SKM-1 (cell line): ENCODE measurements at regions not wholly inside any gene's neighbourhood (a gene's known extent, or its start where the extent isn't known, plus 50 kb on each side); places are given as distances from the start of the nearest gene placed in this dataset.

Experiments
- DNase-seq: peaks from one replicate; lab custom pipeline; 2025; ENCODE audit not compliant: unreplicated experiment; lab: John Stamatoyannopoulos, UW

DNA sequence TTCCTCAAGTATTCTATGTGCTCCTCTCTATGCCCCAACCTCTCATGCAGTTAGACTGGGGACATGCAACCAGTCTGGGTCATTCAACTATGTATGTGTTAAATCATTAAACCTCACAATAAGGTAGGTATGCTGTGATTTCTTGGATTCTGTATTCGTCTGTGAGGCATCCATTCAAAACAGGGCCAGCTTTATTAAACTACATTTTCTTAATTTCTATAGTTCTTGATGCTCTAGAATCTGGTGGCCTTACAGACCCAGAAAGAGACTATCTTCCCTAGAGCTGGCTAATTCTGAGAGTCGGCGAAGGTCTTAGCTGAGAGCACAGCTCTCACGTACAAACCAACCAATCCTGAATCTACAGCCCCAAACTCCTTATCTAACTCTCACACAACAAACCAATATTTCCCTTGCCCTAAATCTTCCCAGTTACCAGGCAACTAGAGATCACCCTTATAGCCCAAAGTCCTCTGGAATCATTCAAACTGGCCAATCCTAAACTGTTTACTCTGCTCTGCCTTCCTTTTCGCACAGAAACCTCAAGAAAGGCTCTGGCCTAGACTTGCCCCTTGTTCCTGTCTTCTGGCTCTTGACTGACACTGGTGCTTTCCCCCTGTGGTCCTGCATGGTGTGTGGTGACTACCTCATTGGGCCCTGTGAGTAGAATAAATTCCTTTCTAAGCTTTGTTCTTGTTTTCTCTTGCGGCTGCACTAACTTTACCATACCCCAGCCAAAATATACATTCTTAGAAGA lies 203.5 kb upstream of the TET2 start:
- no peak for DNase-seq

DNA sequence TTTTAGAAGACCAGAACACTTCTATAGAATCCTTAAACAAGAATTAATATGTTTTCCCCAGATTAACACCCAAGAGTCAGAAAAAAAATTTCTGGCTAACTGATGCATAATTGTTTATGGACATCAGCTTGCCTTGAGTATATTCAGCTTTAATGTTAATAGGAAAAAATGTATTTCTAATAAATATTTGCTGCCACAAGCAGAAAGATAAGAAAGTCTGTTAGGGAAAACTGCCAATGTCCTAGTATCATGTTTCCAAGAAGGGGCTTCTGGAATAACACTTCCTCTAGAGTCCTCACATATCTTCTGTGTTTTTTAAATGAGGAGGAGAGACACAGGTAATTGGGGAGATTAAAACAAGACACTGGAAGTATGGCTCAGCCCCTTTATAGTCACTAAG lies 202.1 kb upstream of the TET2 start:
- no peak for DNase-seq

DNA sequence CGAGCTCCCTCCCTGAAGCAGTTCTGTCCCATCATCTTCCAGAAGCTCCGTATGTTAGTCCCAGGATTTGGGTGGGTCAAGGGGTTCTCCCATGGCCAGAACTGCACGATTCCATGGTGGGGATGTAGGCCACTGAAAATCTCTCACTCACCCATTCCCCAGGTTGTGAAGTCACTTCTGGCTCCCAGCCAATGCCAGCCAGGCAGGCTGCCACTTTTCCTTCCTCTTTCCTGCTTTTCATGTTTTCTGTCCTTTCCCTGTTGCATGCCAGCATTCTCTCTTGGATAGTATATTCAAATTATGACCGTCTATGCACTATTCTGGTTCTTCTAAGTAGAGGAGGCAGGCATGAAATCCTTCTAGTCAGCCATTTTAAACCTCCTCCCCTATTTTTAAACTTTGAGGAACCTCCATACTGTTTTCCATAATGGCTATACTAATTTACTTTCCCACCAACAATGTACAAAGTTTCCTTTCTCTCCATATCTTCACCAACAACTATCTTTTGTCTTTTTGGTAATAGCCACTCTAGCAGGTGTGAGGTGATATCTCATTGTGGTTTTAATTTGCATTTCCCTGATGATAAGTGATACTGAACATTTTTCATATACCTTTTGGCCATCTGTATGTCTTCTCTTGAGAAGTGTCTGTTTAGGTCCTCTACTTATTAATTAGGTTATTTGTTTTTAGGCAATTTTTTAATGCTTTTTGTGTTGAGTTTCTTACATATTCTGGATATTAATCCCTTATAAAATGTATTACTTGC lies 182.1 kb upstream of the TET2 start:
- DNase-seq, result no peak

DNA sequence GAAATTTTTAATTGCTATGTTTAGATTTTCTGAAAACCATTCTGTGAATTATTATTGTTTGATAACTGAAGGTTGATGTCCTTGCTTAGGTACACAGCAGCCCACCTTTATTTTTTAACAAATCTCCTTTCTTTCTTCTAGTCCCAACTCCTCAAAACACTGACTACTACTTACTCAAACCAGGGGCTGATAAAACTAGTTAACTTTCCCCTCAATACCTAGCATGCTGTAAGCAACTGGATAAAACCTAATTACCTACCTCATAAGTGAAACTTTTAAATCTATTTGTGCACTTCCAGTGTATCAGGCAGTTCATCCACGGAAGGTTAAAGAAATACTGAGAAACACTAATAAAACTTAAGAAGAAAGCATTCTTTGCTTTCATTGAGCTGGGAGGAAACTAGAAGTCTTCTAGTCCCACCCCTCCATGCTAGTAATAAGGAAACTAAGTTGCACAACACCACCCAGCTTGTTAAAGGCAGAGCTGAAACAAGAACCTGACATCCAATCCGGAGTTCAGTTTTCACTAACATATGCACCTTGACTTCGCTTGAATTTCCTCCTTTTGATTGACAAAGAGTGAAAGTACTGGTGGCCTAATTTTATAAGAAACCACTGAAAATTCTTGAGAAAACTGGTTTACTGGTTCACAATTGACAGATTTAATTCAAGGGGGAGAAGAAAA lies 180.2 kb upstream of the TET2 start:
- peak; percentile 75 for DNase-seq

DNA sequence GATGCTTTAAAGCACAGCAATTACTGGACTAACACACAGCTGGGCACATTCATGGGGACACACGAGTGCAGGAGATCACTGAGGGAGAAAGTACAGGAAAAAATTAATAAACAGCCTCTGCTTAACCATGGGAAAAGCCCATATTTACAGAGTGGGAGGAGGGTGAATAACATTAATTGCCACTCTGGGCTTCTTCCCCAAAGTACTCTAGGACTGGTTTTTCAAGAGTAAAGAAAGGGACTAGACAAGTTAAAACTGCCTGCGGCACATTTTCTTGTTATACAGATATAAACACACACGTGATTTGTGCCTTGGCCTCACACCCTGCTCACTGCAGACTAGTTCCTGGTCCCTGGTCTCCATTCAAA lies 179.7 kb upstream of the TET2 start:
- DNase-seq, result no peak

DNA sequence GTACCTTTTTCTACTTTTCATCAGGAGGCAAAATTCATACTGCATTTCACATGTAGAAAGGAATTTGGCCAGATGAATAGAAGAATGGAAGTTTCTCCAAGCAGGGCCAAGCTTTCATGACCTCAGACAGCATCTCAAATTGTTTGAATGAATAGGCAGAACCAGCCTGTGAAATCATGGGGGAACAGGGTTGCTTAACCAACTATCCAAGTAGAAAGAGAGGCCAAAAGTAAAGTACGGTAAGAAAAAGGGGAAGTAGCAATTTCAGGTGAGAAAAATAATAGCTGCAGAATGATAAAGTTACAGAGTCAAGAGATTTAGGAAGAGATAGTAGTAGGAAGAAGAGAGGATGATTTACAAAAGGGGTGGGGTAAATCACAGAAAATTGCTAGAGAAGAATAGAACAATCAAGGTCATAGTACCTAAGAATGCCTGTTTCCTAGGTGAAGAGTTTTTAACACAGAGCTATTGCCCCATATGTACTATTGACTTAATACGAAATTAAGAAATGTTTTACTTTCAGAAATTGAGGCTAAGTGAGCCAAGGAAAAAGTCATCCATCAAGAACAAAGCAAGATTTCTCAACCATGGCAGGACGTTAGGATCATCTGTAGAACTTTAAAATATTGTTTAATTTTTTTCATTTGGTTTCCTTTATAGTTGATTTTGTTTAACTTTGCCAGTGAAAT lies 177.1 kb upstream of the TET2 start:
- DNase-seq, result peak; percentile 8

DNA sequence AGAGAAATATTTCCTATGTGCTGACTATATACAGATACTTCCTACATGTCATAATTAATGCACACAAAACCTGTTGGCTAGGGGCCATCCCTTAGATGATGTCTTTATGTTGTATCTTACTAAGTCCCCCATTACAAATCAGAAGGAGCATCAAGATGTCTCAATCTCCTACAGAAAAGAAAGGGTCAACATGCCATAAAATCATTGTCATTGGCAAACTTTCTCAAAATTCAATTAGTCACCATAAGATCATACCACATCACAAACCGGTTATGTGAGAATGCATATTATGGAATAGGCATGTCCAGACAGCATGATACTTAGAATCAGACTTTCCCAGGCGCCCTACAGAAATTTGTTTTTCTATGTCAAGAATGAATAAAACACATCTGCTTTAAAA lies 175.2 kb upstream of the TET2 start:
- no peak for DNase-seq

DNA sequence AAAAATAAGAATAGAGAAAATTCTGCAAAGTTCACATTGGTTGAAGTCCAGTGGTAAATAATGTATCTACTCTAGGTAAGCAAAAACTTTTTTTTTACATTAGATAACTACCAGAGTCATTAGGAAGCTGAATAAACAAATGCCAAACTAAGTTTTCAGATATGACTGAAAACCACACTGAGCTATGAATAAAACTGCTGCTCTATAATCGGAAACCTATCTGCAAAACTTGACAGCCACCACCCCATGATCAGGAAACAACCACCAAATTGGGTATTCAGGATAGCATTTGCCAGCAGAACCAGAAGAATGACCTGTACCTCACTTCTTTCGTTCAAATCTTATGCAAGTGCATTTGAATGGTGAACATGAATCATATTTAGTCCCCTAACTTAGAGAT lies 173.0 kb upstream of the TET2 start:
- no peak for DNase-seq

DNA sequence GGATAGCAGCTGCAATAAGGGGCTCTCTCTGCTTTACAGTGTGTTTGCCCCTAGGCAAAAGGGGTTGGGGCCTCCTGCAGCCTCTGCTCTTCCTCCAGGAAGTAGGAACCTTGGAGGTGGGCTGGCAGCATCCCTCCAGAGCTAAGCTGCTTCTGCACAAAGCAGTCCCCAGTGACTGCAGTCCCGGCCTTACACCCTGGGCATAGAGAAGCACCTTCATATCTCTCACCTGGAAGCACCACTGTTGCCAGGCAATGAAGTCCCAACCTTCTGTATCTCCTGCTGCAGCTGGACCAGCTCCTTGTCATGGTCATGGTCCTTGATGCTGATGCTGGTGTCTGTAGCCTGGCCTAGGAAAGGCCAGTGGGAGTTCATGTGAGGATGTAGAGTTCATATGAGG lies 171.1 kb upstream of the TET2 start:
- no peak for DNase-seq

DNA sequence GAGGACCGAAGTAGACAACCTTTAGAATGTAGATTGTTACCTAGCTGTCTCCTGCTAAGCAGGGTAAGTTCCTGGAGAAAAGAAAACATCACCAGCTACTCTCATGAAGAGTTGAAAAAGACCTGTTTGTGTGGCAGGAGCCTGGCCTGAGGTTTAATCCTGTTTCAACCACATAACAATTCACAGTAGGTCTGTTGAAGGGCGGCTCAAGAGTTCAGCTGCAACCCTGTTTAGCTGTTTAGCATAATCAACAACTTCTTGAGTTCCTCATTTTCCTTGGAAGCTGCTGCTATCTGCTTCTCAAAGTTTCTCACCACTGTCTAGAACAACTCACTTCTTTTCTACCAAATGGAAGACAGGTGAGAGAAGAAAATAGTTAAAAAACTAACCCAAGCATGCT lies 170.4 kb upstream of the TET2 start:
- DNase-seq, result no peak

DNA sequence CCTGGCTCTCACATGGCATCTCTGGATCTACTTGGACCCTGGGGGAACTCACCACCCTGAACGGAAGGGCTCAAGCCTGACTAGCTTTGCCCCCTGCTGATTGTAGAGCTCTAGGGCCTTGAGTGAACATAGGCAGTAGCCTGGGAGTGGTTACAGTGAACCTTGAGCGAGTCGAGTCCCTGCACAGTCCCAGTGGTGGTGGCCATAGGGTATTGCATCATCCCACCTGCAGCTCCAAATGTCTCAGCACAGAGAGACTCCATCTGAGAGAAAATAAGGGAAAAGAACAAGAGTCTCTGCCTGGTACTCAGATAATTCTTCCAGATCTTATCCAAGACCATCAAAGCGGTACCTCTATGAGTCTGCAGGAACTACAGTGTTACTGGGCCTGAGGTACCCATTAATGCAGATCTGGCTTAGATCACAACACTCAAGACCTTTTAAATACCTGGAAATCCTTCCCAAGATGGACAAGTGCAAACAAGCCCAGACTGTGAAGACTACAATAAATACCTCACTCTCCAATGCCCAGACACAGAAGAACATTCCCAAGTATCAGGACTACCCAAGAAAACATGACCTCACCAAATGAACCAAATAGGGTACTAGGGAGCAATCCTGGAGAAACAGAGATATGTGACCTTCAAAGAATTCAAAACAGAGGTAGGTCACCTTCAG lies 167.5 kb upstream of the TET2 start:
- no peak for DNase-seq

DNA sequence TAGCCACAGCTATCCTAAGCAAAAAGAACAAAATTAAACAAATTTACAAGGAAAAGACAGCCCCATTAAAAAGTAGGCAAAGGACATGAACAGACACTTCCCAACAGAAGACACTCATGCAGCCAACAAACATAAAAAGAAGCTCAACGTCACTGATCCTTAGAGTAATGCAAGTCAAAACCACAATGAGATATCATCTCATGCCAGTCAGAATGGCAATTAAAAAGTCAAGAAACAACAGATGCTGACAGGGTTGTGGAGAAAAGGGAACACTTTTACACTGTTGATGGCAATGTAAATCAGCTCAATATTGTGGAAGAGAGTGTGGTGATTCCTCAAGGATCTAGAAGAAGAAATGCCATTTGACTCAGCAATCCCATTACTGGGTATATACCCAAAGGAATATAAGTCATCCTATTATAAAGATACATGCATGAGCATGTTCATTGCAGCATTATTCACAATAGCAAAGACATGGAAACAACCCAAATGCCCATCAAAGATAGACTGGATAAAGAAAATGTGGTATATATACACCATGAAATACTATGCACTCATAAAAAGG lies 163.0 kb upstream of the TET2 start:
- DNase-seq, result no peak

DNA sequence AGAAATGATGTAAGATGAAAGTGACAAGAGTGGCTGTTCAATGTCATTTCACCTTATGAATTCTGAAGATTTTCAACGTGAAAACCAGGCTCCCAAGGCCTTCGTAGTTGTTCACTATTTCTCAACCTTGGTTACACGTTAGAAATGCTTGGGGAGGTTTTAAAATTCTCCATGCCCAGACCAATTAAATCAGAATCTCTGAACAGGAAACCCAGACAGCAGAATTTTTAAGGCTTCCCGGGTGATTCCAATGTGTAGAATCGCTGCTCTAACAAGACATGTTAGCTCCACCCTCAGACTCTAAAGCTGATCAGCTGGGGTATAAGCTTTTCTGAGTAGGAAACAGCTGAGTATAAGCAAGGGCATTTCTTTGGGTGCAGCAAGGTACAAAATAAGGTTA lies 160.4 kb upstream of the TET2 start:
- DNase-seq, result no peak

DNA sequence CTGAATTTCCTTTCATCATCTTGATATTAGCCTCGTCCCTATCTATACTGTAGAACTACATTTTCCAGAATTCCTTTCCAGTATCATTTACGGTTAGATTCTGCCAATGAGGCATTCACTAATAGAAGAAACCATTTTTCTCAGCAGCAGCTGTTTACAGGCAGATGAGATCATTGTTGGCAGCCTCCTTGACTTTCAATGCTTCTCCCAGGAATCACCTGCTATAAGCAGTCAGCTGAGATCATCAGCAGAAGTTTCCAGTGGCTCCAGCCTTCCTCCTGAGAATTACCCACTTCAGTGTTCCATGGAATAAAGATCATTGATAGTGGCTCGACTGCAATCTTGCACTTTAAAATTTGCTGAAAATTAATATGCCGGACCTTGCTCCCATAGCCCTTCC lies 157.3 kb upstream of the TET2 start:
- DNase-seq, result no peak

DNA sequence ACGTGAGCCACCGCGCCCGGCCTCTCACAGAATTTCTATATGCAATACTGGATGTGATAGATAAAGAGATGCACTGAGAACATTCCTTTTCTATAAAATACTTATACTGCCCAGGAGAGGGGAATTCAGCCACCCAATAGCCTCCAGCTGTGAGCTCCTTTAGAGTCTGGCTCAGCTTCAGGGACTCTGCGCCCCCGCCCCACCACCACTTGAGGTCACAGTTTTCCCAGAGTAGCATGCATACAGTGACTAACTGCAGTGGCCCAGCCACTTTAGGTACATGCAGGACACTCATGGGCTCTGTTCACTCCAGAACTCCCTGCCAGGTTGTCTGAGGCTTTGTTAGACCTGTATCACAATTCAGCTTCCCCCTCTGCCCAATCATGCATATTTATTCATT lies 144.4 kb upstream of the TET2 start:
- DNase-seq, result no peak

DNA sequence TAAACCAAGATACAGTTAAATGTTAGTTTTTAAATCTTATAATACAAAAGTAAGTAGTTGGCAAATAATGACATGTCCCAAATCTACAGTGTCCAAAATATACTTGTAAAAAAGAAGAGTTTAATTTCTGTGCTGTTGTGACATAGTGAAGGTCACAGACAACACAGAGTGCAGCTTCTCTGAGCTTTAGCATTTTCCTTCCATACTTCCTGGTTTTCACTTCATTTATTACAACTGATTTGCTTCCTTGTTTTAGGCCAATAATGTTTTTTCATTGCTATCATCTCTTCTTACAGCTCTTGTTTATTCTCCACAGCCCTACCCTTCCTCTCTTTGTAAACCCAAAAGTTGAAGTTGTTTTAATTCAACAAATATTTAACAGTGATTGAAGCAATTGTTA lies 132.4 kb upstream of the TET2 start:
- DNase-seq, result peak; percentile 48

DNA sequence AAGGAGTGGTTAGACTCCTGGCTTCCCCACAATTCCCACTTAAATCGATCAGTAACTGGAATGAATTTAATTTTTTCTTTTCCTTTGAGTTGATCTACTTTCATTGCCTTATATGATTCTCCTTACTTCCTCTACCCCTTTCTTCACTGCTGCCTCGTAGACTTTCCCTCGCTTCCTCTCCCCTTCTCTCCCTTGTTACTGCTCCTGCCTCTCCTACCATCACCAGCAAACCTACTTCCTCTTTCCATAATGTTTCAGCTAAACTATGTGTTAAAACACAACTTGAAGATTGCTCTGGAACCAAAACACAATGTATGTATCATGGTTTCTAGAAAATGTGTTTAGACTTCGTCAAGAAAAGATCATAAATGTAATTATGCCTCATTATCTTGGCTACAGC lies 132.0 kb upstream of the TET2 start:
- peak; percentile 83 for DNase-seq

DNA sequence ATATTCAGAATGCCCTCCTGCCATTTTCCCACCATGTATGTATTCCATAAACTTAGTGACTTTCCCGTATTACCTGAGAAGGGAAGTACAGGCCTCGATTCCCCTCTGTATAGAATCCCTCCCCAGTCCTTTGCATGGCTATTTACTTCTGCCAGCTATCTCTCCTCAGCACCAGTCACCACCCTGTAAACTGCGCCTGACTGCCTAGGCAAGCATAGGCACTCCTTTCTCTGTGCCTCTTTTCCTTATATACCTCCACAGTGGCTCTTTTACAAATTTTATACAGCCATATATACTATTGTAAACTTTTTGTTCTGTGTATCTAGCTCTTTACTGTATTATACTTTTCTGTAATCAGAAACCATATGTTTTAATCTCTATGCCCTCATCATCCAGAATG lies 130.9 kb upstream of the TET2 start:
- no peak for DNase-seq

DNA sequence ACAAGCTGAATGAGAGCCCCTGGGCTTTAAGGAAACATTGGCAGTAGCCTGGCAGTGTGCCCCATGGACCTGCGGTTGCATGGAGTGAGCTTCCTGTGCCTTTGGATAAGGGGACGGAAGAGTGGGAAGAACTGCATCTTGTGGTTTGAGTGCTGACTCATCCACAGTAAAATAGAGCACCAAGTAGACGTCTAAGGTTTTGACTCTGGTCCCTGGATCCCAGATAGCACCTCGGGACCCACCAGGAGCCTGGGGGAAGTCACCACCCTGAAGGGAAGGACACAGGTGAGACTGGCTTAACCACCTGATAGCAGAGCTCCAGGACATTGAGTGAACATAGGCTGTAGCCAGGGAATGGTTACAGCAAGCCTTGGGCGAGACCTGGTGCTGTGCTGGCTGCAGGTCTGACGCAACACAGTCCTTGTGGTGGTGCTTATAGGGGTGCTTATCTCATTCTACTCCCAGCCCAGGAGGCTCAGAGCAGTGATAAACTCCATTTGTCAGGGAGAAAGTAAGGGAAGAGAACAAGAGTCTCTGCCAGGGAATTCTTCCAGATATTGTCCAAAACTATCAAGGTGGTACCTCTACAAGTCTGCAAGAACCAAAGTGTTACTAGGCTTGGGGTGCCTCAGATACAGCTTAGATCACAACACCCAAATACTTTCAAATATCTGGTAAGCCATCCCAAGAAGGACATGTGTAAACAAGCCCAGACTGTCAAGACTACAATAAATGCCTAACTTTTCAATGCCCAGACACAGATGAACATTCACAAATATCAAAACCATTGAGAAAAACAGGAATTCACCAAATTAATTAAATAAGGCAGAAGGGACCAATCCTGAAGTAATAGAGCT lies 123.6 kb upstream of the TET2 start:
- DNase-seq, result peak; percentile 14

DNA sequence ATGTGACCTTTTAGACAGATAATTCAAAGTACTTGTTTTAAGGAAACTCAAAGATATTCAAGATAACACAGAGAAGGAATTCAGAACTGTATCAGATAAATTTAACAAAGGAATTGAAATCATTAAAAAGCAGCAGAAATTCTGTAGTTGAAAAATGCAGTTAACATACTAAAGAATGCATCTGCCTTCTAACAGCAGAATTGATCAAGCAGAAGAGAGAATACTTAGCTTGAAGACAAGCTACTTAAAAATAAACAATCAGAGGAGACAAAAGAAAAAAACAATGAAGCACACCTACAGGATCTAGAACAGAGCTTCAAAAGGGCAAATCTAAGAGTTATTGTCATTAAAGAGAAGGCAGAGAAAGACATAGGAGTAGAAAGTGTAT lies 123.0 kb upstream of the TET2 start:
- no peak for DNase-seq
